H4 (cell line): ENCODE measurements at regions not wholly inside any gene's neighbourhood (a gene's known extent, or its start where the extent isn't known, plus 50 kb on each side); places are given as distances from the start of the nearest gene placed in this dataset.
"Not testable (repeated sequence)": the region's sequence is repeated elsewhere in the genome, so short reads cannot be mapped to it uniquely, and the experiment has no call there.

Source experiments
- DNase-seq: peaks from one replicate; pipeline ENCODE4 v3.0.0-alpha.2; 2015; ENCODE audit warnings: low spot score

DNA sequence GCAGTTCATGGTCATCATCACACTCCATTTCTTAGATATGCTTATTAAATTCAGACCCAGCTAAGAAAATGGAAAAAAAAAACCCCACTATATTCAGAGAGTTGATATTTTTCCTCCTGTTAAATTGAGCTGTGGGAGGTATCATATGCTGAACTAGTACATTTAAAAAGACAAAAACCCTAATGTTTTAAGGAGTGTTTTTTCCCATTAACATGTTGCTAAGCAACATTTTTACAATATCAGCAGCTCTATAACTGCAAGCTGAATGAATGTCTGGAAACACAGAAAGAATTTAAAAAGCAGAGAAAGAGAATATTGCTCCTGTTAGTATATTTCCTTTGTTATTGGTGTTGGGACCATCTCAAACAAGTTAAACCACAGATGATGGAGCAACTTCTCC is 265.8 kb upstream of the GRIA1 start:
- DNase-seq = no peak

DNA sequence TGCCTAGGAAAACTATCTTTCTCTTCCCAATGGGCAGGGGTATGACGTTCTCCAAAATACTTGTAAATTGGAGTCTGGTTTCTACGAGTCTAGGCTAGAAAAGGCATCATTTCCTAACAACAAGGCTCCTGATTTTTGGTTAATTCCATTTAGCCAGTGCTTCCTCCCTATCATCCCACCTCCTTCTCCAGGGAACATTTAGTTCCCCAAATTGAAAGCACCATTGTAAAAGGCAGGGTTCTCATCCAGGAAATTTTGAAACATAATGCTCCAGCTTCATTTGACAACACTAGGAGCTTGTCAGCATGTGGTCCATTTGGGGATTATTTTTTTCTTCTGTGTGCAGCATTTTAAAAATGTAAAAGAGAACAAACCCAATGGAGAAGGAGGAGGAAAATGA is 256.5 kb upstream of the GRIA1 start:
- no peak for DNase-seq

DNA sequence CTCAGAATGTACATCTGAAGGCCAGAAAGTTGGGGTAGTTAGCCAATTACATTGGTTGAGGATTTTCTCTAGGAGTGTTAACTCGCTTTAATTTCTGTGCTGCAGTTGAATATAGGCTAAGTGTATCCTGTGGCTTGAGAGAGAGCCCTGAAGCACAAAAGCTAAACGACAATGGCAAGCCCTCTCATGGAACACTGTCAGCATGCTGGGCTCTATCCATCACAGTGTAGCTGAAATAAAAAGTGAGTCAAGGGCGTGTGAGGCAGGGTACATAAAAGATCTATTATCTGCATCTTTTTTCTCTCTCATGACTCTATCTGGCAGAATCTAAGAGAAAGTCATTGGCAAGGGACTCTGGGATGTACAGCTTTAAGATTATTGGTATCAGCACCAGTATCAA is 254.2 kb upstream of the GRIA1 start:
- DNase-seq = no peak

- no peak for DNase-seq
Observed at GRCh38 chr5:153237671-153238332, 252.7 kb upstream of the GRIA1 start.

- no peak for DNase-seq
Observed at GRCh38 chr5:153257381-153257780, 233.1 kb upstream of the GRIA1 start.

- DNase-seq = no peak
Observed at GRCh38 chr5:153258469-153258868, 232.0 kb upstream of the GRIA1 start.

DNA sequence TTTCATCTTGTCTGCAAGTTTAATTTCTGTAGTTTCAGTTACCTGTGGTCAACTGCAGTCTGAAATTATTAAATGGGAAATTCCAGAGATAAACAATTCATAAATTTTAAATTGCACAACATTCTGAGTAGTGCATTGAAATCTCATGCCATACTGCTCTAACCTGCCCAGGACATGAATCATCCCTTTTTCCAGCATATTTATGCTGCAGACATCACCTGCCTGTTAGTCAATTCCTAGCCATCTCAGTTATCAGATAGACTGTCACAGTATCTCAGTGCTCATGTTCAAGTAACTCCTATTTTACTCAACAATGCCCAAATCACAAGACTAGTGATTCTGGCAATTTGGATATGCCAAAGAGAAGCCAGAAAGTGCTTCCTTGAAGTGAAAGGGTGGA is 223.0 kb upstream of the GRIA1 start:
- no peak for DNase-seq

- DNase-seq = no peak
Observed at GRCh38 chr5:153275695-153276094, 214.8 kb upstream of the GRIA1 start.

DNA sequence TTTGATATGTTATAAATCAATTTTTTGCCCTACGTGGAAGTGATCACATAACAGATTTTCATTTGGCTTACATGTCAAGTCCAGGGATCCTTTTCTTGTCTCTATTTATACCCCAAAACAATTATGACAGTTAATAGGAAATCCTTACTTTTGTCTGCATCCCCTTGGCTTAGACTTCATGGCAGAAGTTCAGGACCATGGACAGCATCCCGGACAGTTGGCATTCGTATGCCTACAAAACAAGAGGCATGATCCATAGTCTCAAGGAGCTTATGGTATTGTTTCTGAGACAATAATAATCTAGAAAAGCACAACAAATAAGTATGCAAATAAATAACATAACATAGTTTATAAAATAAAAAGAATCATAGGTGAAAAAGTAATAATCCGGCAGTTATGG is 214.3 kb upstream of the GRIA1 start:
- DNase-seq = no peak

DNA sequence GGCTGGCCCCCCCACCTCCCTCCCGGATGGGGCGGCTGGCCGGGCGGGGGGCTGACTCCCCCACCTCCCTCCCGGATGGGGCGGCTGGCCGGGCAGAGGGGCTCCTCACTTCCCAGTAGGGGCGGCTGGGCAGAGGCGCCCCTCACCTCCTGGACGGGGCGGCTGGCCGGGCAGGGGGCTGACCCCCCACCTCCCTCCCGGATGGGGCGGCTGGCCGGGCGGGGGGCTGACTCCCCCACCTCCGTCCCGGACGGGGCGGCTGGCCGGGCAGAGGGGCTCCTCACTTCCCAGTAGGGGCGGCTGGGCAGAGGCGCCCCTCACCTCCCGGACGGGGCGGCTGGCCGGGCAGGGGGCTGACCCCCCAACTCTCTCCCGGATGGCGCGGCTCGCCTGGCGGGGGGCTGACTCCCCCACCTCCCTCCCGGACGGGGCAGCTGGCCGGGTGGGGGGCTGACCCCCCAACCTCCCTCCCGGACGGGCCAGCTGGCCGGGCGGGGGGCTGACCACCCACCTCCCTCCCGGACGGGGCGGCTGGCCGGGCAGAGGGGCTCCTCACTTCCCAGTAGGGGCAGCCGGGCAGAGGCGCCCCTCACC is 194.1 kb upstream of the GRIA1 start:
- DNase-seq = not testable (repeated sequence)

DNA sequence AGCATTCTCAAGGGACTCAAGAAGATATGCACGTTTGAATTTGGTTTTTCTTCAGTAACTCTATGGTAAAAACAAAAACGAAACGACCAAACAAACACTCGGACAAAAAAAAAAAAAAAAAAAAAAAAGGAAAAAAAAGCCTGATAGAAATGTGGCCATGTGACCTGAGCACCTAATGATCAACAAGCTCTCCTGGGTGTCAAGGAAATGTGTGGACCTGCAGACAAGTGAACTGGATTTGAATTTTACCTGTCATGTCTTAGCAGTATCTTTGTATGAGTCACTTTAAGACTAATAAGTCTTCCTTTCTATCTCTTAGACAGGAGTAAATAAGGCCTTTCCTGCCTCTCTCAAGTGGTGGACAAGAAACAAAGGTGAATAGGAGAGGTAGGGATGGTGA is 190.6 kb upstream of the GRIA1 start:
- DNase-seq = no peak

DNA sequence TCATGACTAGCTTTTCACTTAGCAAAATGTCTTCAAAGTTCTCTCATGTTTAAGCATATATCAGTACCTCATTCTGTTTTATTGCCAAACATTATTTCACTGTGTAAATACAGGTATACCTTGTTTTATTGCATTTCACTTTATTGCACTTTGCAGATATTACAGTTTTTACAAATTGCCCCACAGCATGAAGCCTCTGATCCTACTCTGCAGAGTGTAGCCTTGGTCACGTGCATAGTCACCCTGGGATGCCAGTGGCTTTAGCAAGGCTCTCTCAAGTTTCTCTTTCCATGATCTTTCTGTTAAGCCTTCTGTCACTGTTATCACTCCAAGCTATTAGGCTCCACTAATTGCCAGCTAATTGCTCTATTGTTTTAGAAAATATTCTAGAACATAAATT is 182.2 kb upstream of the GRIA1 start:
- no peak for DNase-seq

DNA sequence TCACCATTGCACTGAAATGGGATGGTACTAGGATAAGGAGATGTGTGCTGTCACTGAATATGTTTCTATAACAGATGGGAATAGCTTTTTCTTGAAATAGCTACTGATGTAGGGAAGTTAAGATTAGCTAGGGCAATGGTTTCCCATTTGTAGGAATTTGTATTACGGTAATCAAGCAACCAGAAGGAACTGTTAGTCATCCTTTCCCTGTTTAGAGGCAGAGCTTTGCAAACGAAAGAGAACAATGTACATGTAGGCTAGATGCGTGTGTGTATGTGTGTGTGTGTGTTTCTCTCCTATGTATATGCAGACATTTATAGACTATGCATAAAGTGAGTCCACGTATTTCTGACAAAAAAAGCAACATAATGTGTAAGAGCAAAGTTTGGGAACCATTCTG is 171.9 kb upstream of the GRIA1 start:
- DNase-seq = no peak

DNA sequence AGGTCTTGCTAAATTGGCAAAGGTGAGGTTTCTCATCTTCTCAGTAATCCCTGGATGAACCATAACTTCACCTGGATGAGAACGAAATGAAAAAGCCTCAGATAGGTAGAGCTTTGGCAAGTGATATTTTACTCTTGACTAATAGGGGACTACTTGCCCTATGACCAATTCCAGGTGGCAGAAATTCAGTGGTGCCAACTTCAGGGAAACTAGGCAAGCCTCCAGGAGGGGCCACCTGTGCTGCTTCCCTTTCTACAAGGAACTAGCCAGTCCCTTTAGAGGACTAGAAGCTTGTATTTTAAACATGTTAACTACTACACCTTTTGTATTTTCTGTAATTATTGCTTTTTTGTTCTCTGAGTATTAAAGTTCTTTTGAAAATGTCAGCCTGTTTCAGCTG is 169.0 kb upstream of the GRIA1 start:
- DNase-seq = no peak

GRCh38 chr5:153340139-153340538 is 150.3 kb upstream of the GRIA1 start:
- DNase-seq = no peak

DNA sequence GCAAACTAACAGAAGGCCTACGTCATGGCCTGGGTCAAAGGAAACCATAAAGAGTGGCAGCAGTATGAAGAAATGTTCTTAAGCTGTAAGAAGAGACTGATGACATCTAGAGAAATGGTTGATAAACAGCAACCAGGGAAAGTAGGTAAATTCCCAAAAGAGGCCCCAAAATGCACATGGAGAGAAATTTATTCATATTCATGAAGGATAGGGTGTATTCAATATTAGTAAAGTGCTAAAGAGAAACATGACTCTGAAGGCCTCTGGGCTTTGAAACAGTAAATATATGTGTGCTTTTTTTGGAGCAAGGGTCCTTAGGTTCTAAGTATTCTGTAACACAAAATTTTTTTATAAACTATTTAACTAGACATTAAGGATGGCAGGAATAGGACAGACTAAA is 149.7 kb upstream of the GRIA1 start:
- DNase-seq = no peak

DNA sequence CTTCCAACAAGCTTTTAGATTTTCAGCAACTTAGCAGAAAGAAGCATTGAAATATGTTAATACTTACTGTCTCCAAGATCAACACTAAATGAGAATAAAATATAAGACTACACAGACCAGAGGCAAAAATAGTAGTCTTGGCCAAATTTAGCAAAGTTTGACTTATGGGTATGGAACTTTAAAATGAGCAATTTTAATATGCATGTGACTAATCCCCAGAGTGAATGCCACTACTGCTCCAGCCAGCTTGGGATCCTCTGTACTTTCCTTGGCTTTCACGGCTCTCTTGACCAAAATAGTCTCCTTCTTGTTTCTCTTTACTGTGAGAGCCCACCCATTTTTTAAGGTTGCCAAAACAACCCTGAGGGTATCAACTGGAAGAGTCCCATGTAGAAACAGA is 148.0 kb upstream of the GRIA1 start:
- DNase-seq = no peak

GRCh38 chr5:153347611-153348010 is 142.9 kb upstream of the GRIA1 start:
- DNase-seq = no peak

DNA sequence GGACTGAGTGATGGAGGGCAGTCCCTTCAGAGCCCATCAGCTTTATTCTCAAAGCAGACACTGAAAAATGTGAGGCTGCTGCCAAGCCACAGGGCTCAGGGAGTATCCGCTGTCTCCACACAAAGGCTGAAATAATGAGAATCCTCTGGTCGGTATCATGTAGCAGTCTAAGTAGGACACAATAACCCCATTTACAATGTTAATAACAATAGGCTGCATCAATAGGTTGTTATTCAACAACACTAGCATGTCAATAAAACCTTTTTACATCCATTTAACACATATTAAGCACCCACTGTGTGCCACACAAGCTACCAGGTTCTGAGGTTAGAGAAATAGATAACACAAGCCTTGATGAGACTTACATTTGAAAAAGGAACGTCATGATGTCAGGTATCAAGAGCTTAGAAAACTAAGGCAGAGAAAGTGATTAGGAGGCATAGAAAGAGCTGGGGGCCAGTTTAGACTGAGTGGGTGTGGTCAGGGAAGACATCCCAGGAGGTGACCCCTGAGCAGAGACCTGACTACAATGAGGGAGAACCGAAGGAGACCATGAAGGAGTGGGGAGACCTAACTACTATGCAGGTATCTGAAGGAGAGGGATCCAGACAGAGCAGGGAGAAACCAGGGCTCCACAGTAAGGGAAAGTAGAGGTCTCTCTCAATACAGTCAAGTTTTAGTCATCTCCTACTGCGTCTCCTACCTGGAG is 140.1 kb upstream of the GRIA1 start:
- DNase-seq = no peak

DNA sequence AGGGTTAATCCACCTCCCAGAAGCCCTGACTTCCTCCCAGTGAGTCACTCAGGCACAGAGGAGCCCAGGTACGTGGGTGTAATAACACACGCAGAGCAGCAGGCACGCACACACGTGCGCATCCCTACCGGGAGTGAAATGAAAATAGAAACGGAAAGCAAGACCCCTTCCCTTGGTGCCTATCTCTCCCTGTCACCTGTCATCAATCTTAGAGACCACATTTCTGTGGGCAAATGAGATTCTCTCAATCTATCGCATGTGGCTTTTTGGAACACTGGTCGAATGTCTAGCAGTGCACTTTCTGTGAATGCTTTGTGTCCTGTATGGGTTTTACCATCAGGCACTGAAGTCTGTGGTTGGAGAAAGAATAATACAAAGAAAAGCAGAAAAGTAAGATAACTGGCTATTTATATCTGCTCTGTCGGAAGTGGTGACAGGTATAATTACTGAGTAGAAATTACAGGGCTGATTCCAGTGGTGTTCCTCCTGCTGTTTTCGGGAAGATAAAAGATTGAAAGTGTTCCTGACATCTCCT is 137.7 kb upstream of the GRIA1 start:
- no peak for DNase-seq

- no peak for DNase-seq
Observed at GRCh38 chr5:153357493-153358112, 132.9 kb upstream of the GRIA1 start.

DNA sequence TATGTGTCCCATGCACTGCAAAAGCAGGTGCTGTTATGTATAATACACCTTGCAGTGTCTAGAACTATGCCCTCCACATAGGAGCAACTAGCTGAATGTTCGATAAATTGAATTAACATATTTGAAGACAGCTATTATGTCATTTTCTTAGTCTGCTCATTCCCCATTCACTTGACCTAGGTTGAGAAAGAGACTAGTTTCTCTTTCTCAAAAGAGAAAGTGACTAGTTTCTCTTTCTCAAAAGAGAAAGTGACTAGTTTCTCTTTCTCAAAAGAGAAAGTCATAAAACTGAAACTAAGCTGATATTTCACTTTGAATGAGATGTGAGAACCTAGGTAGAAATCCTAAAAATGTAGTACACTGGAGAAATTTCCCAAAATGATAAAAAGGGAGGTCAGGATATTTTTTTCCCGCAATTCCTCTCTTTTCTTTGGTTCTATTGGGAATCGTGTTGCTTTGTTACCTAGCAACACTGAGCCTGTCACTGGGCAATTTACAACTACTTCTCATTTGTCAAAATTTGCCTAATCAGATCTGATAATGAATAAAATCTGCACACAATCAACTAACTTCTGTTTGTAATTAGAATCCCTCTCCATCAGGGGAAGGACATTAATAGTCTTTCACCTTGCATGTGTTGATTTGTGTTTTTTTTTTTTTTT is 132.0 kb upstream of the GRIA1 start:
- no peak for DNase-seq
